Activated CD4-positive, alpha-beta T cell treated with anti-CD3 and anti-CD28 coated beads, Interleukin-2, amount 10 ng/mL, durations not matched to agents 24 days and 14 days (primary cell): ENCODE measurements at regions not wholly inside any gene's neighbourhood (a gene's known extent, or its start where the extent isn't known, plus 50 kb on each side); places are given as distances from the start of the nearest gene placed in this dataset.

Experiments used
- DNase-seq: peaks from one replicate; pipeline ENCODE4 v3.0.0; 2022
- H3K27ac Mint-ChIP-seq: one replicate; pipeline ENCODE4 v1.8.0; 2022; ENCODE audit warnings: mild to moderate bottlenecking, mixed read lengths
- H3K27me3 Mint-ChIP-seq: one replicate; pipeline ENCODE4 v1.8.0; 2022; ENCODE audit warnings: mixed read lengths
- H3K36me3 Mint-ChIP-seq: one replicate; pipeline ENCODE4 v1.8.0; 2022; ENCODE audit warnings: low read depth, mild to moderate bottlenecking, mixed read lengths
- H3K4me1 Mint-ChIP-seq: one replicate; pipeline ENCODE4 v1.8.0; 2021; ENCODE audit warnings: mixed read lengths
- H3K4me3 Mint-ChIP-seq: one replicate; pipeline ENCODE4 v1.8.0; 2022; ENCODE audit warnings: mild to moderate bottlenecking, moderate library complexity, mixed read lengths
- H3K9me3 Mint-ChIP-seq: one replicate; pipeline ENCODE4 v1.8.0; 2021; ENCODE audit warnings: mixed read lengths
- intact Hi-C: fragments of 100-400 bp; cut with micrococcal nuclease; formaldehyde crosslinking; loops from one replicate; pipeline ENCODE4 v1.15.1; 2023

GRCh38 chr2:219714681-219715400 lies 87.4 kb downstream of the SLC4A3 start:
- no peak overlapping the region for H3K27ac Mint-ChIP-seq
- no peak for DNase-seq
- H3K4me3 Mint-ChIP-seq, result no peak overlapping the region
- intact Hi-C loops, result no loop called here
- H3K27me3 Mint-ChIP-seq, result peaks cover 4% of the 10 kb centered on the region
- no peaks in the 10 kb centered on the region for H3K36me3 Mint-ChIP-seq
- no peaks in the 10 kb centered on the region for H3K9me3 Mint-ChIP-seq
- H3K4me1 Mint-ChIP-seq, result no peaks in the 10 kb centered on the region

DNA sequence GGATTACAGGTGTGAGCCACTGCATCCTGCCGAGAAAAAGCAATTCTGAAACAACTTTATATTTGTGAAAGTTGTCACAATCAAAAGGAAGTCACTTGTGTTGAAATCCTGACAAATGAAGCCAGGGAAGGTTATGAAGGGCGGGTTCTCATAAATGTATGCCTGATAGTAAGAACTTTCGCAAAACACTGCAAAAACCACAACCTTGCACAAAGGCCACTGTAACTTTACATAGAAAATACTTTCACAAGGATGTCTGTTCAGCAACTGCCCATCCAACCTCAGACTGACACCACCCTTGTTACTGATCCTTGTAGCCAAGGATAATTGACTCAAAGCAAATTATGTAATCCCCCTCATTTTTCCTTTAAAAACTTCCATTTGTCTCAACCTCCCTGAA lies 90.6 kb downstream of the SLC4A3 start:
- no peak overlapping the region for H3K27ac Mint-ChIP-seq
- no peaks in the 10 kb centered on the region for H3K4me1 Mint-ChIP-seq

GRCh38 chr2:219719521-219719920 lies 92.1 kb downstream of the SLC4A3 start:
- no peaks in the 10 kb centered on the region for H3K4me1 Mint-ChIP-seq
- no peaks in the 10 kb centered on the region for H3K36me3 Mint-ChIP-seq
- H3K4me3 Mint-ChIP-seq, result no peak overlapping the region
- H3K27me3 Mint-ChIP-seq, result peaks cover 4% of the 10 kb centered on the region
- intact Hi-C loops, result no loop called here
- no peak overlapping the region for H3K27ac Mint-ChIP-seq
- no peak for DNase-seq
- no peaks in the 10 kb centered on the region for H3K9me3 Mint-ChIP-seq

More for the DNA sequence above, 90.6 kb downstream of the SLC4A3 start:
- no peaks in the 10 kb centered on the region for H3K9me3 Mint-ChIP-seq
- no peak overlapping the region for H3K4me3 Mint-ChIP-seq
- intact Hi-C loops, result no loop called here
- peaks cover 4% of the 10 kb centered on the region for H3K27me3 Mint-ChIP-seq
- no peaks in the 10 kb centered on the region for H3K36me3 Mint-ChIP-seq
- no peak for DNase-seq

GRCh38 chr2:219720956-219721355 lies 93.5 kb downstream of the SLC4A3 start:
- Mint-ChIP-seq H3K4me3 (no peak overlapping the region), H3K36me3 (no peaks in the 10 kb centered on the region), H3K27me3 (peaks cover 2% of the 10 kb centered on the region), H3K9me3 (no peaks in the 10 kb centered on the region), H3K4me1 (no peaks in the 10 kb centered on the region), H3K27ac (no peak overlapping the region)
- DNase-seq, result no peak
- intact Hi-C loops, result no loop called here

DNA sequence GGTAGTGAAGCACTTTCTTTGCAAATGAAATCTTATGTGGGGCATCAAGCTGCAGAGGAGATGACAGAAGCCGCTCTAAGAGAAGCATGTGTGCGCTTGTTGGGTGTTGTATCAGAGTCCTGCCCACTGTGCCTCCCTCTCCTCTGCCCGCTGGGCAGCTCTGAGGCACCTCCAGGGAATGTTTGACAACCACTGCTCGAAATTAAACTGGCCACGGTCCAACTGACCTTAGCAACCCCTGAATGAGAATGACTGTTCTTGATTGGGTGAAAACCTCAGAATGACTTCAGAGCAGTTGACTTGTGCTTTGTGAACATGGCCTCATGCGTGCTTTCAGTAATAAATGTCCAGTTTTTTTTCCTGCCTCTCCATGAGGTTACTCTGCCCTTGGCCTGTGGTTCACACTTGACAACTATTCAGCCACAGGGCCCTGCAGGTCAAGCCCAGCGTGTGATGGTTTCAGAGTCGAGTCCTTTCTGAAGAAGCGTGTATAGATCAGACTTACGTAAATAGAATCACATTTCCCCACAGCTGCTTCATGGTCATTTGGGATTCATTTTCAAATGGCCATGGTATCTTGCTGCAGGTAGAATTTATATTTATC lies 94.9 kb downstream of the SLC4A3 start:
- Mint-ChIP-seq H3K36me3 (no peaks in the 10 kb centered on the region), H3K27me3 (no peaks in the 10 kb centered on the region), H3K9me3 (no peaks in the 10 kb centered on the region), H3K4me3 (no peak overlapping the region), H3K4me1 (no peaks in the 10 kb centered on the region), H3K27ac (no peak overlapping the region)
- intact Hi-C loops, result no loop called here
- DNase-seq, result no peak

GRCh38 chr2:219723311-219723710 lies 95.9 kb downstream of the SLC4A3 start:
- H3K27me3 Mint-ChIP-seq, result no peaks in the 10 kb centered on the region
- H3K4me1 Mint-ChIP-seq, result no peaks in the 10 kb centered on the region
- no peak overlapping the region for H3K4me3 Mint-ChIP-seq
- no peak overlapping the region for H3K27ac Mint-ChIP-seq
- intact Hi-C loops, result no loop called here
- H3K36me3 Mint-ChIP-seq, result no peaks in the 10 kb centered on the region
- H3K9me3 Mint-ChIP-seq, result no peaks in the 10 kb centered on the region
- no peak for DNase-seq

DNA sequence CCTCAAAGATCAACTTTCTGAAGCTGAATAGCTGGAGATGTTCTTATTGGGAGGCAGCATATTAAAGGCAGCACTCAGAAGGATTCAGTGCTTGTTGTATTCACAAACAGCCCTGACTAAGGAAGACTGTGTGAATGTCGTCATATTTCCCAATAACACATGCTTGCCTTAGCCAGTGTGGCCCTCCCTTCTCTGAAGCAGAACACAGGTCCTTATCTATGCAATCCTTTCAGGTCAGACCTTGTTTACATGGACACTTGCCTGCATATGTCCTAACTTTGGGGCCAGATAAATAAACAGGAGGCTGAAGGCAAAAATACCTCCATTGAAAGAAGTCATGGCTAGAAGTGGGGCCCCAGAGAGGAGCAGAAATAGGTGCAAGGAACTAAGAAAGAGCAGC lies 97.2 kb downstream of the SLC4A3 start:
- Mint-ChIP-seq H3K4me1 (no peaks in the 10 kb centered on the region), H3K27me3 (no peaks in the 10 kb centered on the region)
- intact Hi-C loops, result no loop called here

DNA sequence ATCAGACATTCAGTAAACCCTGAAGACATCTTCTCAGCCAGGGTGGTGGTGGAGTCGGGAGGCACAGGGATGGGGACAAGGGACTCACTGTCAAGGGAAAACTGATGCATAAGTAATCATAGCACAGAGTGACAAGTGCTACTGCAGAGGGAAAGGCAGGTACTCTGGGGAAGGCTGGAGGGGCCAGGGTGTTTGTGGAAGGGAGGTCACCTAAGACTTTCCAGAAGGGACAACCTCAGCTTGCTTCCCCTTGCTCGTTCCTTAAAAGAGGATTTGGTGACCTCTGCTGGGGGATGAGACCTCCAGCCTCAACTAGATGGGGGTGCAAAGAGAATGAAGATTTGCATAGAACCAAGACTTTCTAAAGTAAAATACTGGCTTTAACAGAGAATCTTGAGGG lies 99.5 kb downstream of the SLC4A3 start:
- H3K36me3 Mint-ChIP-seq, result no peaks in the 10 kb centered on the region
- no peaks in the 10 kb centered on the region for H3K9me3 Mint-ChIP-seq
- H3K4me1 Mint-ChIP-seq, result no peaks in the 10 kb centered on the region
- intact Hi-C loops, result no loop called here
- DNase-seq, result no peak
- no peak overlapping the region for H3K27ac Mint-ChIP-seq
- no peaks in the 10 kb centered on the region for H3K27me3 Mint-ChIP-seq
- no peak overlapping the region for H3K4me3 Mint-ChIP-seq

More for the DNA sequence above, 97.2 kb downstream of the SLC4A3 start:
- Mint-ChIP-seq H3K4me3 (no peak overlapping the region), H3K27ac (no peak overlapping the region), H3K36me3 (no peaks in the 10 kb centered on the region), H3K9me3 (no peaks in the 10 kb centered on the region)
- no peak for DNase-seq

- Mint-ChIP-seq H3K9me3 (no peaks in the 10 kb centered on the region), H3K27me3 (peaks cover 2% of the 10 kb centered on the region), H3K36me3 (no peaks in the 10 kb centered on the region), H3K4me1 (no peaks in the 10 kb centered on the region), H3K27ac (no peak overlapping the region), H3K4me3 (no peak overlapping the region)
- no peak for DNase-seq
- intact Hi-C loops, result no loop called here
These were observed 100.5 kb downstream of the SLC4A3 start for GRCh38 chr2:219727771-219728429.

DNA sequence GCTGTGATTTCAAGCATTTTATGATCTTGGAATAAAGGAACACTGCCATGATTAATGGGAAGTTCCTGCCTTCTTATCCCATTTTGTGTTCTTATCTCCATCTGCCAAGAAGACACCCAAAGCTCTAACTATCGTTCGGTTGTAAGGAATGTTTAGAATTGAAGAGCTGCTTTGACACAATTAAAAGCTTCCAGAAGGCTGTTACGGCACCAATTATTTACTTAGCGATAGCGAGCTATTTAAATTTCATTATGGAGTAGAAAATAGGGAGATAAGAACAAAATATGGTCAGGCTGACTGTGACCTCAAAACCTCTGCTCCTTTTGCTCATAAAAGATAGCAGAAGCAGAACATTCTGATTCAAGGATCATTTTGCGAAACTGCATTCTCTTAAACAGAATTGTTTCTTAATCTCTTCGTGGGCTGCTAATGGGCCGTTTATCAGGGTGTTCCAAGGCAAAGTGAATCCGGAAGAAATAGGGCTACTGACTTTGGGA lies 101.6 kb downstream of the SLC4A3 start:
- Mint-ChIP-seq H3K9me3 (no peaks in the 10 kb centered on the region), H3K27ac (no peak overlapping the region), H3K4me3 (no peak overlapping the region), H3K4me1 (no peaks in the 10 kb centered on the region), H3K27me3 (peaks cover 4% of the 10 kb centered on the region), H3K36me3 (no peaks in the 10 kb centered on the region)
- no peak for DNase-seq
- intact Hi-C loops, result no loop called here

DNA sequence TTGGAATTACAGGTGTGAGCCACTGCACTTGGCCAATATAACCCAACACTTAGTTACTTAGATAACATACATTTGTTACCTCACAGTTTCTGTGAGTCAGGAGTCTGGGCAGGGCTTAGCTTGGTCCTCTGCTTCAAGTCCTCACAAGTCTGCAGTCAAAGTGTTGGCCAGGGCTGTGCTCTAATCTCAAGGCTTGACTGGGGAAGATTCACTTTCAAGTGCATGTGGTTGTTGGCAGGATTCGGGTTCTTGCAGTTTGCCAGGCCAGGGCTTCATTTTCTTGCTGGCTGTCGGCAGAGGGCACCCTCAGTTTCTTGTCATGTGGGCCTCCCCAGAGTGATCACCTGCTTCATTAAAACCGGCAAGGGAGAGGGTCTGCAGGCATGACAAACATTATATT lies 103.7 kb downstream of the SLC4A3 start:
- intact Hi-C loops, result loop anchor here (10.0 kb wide), 1 partner anchor 1844 kb away; the partner anchor contains the start of gene EPHA4
- no peak overlapping the region for H3K4me3 Mint-ChIP-seq
- H3K27me3 Mint-ChIP-seq, result peaks cover 4% of the 10 kb centered on the region
- no peak overlapping the region for H3K27ac Mint-ChIP-seq
- no peaks in the 10 kb centered on the region for H3K36me3 Mint-ChIP-seq
- no peaks in the 10 kb centered on the region for H3K4me1 Mint-ChIP-seq
- no peaks in the 10 kb centered on the region for H3K9me3 Mint-ChIP-seq
- DNase-seq, result no peak

DNA sequence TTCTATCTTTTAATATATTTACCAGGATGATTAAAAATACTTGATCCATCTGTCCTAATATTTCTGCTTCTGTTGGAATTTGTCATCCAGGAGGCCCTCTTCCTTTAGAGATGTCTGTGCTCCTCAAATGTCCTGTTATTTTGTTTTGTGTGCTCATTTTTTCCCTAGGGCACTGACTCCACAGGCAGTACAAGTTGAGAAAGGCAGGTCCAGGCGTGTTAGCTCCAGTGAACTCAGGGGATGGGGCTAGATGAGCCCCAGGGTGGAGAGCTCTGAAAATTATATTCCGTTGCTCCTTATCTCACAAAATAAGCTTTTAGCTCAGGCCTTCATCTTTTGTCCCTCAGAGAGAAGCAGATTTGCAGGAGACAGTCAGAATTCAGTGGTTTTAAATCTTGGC lies 105.7 kb downstream of the SLC4A3 start:
- intact Hi-C loops, result loop anchor here (10.0 kb wide), 1 partner anchor 1842 kb away; the partner anchor contains the start of gene EPHA4
- Mint-ChIP-seq H3K27ac (no peak overlapping the region), H3K27me3 (peaks cover 7% of the 10 kb centered on the region), H3K4me1 (no peaks in the 10 kb centered on the region), H3K36me3 (no peaks in the 10 kb centered on the region), H3K4me3 (no peak overlapping the region), H3K9me3 (no peaks in the 10 kb centered on the region)
- no peak for DNase-seq

- Mint-ChIP-seq H3K4me3 (no peak overlapping the region), H3K9me3 (no peaks in the 10 kb centered on the region), H3K27me3 (peaks cover 7% of the 10 kb centered on the region), H3K4me1 (no peaks in the 10 kb centered on the region), H3K27ac (no peak overlapping the region), H3K36me3 (no peaks in the 10 kb centered on the region)
- DNase-seq, result no peak
- intact Hi-C loops, result loop anchor here (10.0 kb wide), 1 partner anchor 1841 kb away; the partner anchor contains the start of gene EPHA4
These were observed 106.3 kb downstream of the SLC4A3 start for GRCh38 chr2:219733746-219734145.

GRCh38 chr2:219736209-219736608 lies 108.8 kb downstream of the SLC4A3 start:
- Mint-ChIP-seq H3K27me3 (peaks cover 7% of the 10 kb centered on the region), H3K4me3 (no peak overlapping the region), H3K4me1 (no peaks in the 10 kb centered on the region), H3K27ac (no peak overlapping the region), H3K36me3 (no peaks in the 10 kb centered on the region), H3K9me3 (no peaks in the 10 kb centered on the region)
- no peak for DNase-seq
- intact Hi-C loops, result loop anchor here (10.0 kb wide), 1 partner anchor 1839 kb away; the partner anchor contains the start of gene EPHA4
